Neutrophil (primary cell): ENCODE measurements at regions not wholly inside any gene's neighbourhood (a gene's known extent, or its start where the extent isn't known, plus 50 kb on each side); places are given as distances from the start of the nearest gene placed in this dataset.

Experiments used
- H3K27ac ChIP-seq: fragments of 200-600 bp; sonication (generic); 2 replicates; pipeline ENCODE4 v1.5.1; 2016; ENCODE audit warnings: mild to moderate bottlenecking, moderate library complexity
- H3K27me3 ChIP-seq: fragments of 200-600 bp; sonication (generic); 2 replicates; pipeline ENCODE4 v1.6.0; 2016; ENCODE audit warnings: mild to moderate bottlenecking
- H3K36me3 ChIP-seq: fragments of 200-600 bp; sonication (generic); 2 replicates; pipeline ENCODE4 v1.5.1; 2017
- H3K4me1 ChIP-seq, 2 experiments: fragments of 200-600 bp in 1 of 2; sonication (generic) in 1 of 2; 1 replicate in 1 of 2; 2 replicates in 1 of 2; pipeline versions ENCODE4 v1.5.1 to v1.6.1; 2013 to 2016; ENCODE audit warnings: low read depth in 1 of 2, low read length in 1 of 2, mild to moderate bottlenecking in 1 of 2, moderate library complexity in 1 of 2; ENCODE audit not compliant: control insufficient read depth in 1 of 2, insufficient read depth in 1 of 2
- H3K4me3 ChIP-seq, 2 experiments: fragments of 200-600 bp in 1 of 2; sonication (generic) in 1 of 2; 1 replicate in 1 of 2; 2 replicates in 1 of 2; pipeline ENCODE4 v1.5.1; 2013 to 2016; ENCODE audit warnings: low read depth in 1 of 2, low read length in 1 of 2, mild to moderate bottlenecking in 1 of 2, moderate library complexity in 1 of 2
- H3K9me3 ChIP-seq: fragments of 200-600 bp; sonication (generic); 2 replicates; pipeline ENCODE4 v1.5.1; 2016
- TF ChIP-seq, protein P1 (sequence below): fragments of 200-600 bp; sonication (generic); IDR thresholded peaks from 2 replicates; pipeline ENCODE4 v1.5.1; 2016; ENCODE audit warnings: antibody characterized with exemption

DNA sequence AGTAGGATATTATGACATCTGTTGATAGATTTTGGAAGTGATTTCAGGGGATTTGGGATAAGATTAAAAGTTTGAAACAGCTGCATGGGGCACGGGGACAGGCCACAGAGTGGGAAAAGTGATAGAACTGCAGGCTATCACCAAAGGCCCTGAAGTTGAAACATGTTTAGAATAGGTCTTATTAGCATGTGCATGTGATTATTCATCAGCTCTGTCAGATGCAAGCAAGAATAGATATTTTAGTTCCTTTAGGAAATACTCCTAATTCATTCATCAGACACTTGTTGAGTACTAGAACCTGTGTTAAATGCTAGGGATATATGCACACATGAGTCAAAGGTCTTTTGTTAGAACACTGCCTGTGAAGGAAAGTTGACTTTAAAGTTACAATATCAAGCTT lies 261.2 kb upstream of the MAN1A1 start:
- H3K36me3 ChIP-seq = no peaks in the 10 kb centered on the region

GRCh38 chr6:119610265-119610664 lies 260.7 kb upstream of the MAN1A1 start:
- no peak overlapping the region for H3K27ac ChIP-seq
- TF ChIP-seq, protein P1, sequence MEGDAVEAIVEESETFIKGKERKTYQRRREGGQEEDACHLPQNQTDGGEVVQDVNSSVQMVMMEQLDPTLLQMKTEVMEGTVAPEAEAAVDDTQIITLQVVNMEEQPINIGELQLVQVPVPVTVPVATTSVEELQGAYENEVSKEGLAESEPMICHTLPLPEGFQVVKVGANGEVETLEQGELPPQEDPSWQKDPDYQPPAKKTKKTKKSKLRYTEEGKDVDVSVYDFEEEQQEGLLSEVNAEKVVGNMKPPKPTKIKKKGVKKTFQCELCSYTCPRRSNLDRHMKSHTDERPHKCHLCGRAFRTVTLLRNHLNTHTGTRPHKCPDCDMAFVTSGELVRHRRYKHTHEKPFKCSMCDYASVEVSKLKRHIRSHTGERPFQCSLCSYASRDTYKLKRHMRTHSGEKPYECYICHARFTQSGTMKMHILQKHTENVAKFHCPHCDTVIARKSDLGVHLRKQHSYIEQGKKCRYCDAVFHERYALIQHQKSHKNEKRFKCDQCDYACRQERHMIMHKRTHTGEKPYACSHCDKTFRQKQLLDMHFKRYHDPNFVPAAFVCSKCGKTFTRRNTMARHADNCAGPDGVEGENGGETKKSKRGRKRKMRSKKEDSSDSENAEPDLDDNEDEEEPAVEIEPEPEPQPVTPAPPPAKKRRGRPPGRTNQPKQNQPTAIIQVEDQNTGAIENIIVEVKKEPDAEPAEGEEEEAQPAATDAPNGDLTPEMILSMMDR = no peak
- no peaks in the 10 kb centered on the region for H3K36me3 ChIP-seq
- no peaks in the 10 kb centered on the region for H3K4me1 ChIP-seq
- no peaks in the 10 kb centered on the region for H3K27me3 ChIP-seq
- H3K9me3 ChIP-seq = no peaks in the 10 kb centered on the region
- H3K4me3 ChIP-seq = no peak overlapping the region

More for the DNA sequence above, 261.2 kb upstream of the MAN1A1 start:
- no peaks in the 10 kb centered on the region for H3K9me3 ChIP-seq
- no peak overlapping the region for H3K4me3 ChIP-seq
- H3K27me3 ChIP-seq = no peaks in the 10 kb centered on the region
- TF ChIP-seq, protein P1 = no peak
- no peak overlapping the region for H3K27ac ChIP-seq
- H3K4me1 ChIP-seq = no peaks in the 10 kb centered on the region

- Histone ChIP-seq H3K4me1 (no peaks in the 10 kb centered on the region), H3K36me3 (no peaks in the 10 kb centered on the region), H3K4me3 (no peak overlapping the region), H3K27me3 (no peaks in the 10 kb centered on the region), H3K9me3 (no peaks in the 10 kb centered on the region), H3K27ac (no peak overlapping the region)
- TF ChIP-seq, protein P1 = no peak
Observed at GRCh38 chr6:119609865-119610264, 260.3 kb upstream of the MAN1A1 start.

DNA sequence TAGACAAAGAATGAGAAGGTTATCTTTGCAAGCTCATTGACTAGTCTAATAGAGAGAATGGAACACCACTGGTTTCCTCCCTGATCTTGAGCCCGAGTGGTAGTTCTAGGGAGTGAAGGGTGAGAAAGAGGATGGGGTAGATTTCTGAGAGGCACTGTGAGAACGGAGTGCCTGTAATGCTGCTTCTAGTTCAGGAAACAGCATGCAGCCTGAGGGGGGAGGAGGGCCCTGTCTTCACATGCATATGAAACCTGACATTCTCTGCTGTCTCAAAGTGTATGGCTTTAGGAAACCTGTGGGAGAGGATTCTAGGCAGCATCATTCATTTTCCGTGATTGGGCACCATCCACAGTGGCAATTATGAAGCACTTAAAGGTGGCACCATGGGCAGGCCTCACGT lies 259.4 kb upstream of the MAN1A1 start:
- no peaks in the 10 kb centered on the region for H3K36me3 ChIP-seq
- no peaks in the 10 kb centered on the region for H3K4me1 ChIP-seq
- no peak overlapping the region for H3K27ac ChIP-seq
- H3K27me3 ChIP-seq = no peaks in the 10 kb centered on the region
- no peaks in the 10 kb centered on the region for H3K9me3 ChIP-seq
- no peak overlapping the region for H3K4me3 ChIP-seq
- TF ChIP-seq, protein P1 = no peak

GRCh38 chr6:119604124-119604523 lies 254.6 kb upstream of the MAN1A1 start:
- Histone ChIP-seq H3K27ac (no peak overlapping the region), H3K27me3 (no peaks in the 10 kb centered on the region), H3K4me1 (no peaks in the 10 kb centered on the region), H3K36me3 (no peaks in the 10 kb centered on the region), H3K9me3 (no peaks in the 10 kb centered on the region), H3K4me3 (no peak overlapping the region)
- TF ChIP-seq, protein P1 = no peak

DNA sequence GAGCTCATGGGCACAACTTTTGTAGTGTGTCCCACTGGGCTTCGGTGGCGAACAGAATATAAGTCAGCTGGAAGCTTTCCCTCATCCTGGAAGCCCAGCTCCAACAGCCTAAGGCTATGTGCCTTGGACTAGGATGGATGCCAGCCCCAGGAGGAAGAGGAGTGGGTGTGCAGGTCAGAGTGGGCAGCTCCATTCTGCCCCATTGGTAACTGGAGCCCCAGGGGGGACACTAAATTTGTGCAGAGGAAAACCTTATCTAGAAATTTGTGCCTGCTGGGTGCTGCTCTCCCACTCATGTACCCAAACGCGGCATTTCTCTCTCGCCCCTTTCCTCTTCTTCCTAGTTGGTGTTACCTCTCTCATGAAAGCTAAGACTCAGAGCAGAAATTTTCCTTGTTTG lies 253.9 kb upstream of the MAN1A1 start:
- Histone ChIP-seq H3K9me3 (no peaks in the 10 kb centered on the region), H3K27ac (no peak overlapping the region), H3K4me3 (no peak overlapping the region), H3K27me3 (no peaks in the 10 kb centered on the region), H3K36me3 (no peaks in the 10 kb centered on the region), H3K4me1 (no peaks in the 10 kb centered on the region)
- TF ChIP-seq, protein P1 = no peak
